ENCODE measurements at regions not wholly inside any gene's neighbourhood (a gene's known extent, or its start where the extent isn't known, plus 50 kb on each side); places are given as distances from the start of the nearest gene placed in this dataset.

DNA sequence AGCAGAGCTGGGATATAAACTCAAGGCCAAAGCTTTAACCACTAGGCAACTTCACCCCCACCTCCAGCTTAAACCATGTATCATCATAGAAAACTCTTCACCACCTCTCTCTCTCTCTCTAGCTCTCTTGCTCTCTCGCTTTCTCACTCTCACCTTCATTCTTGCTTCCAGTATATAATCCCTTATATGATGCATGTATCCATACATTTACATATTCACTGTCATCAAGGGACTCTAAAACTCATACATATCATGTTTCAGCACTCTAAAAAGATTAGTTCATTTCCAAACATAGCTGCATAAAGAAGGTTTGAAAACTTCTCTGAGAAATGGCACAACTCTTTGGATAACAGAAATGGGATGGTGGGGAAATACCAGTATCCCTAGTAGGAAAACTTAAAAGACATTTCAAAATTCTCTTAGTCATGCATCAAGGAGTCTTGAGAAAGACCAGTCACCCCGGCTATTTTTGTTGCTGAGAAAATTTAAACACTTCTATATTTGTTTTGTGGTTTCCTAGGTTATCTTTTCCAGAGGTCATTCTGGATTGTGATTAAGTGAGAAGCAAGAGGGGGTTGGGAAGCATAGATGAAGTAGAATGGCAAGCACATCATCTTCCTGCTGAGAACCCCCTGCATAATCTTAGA, 447.8 kb upstream of the THBS1 start:
- FAIRE-seq (no peak), DNase-seq (ENCODE audit: insufficient read length, low spot score) (no peak)

DNA sequence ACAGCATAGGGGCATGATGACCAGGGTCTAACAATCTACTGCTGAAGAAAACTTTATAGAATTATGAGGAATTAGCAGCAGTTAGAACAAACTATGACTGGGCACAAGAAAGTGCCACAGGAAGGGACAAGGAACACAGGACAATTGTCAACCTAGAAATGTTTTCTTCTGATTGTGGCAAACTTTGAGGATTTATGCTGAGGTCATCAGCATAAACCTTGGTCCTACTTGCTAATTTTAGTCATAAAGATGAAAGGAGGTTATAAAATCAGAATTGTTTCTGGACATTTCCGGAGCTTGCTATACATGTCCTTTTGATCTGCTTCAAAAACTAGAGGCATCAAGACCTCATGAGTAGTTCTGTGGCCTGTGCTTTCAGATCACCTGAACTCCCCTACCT, 446.6 kb upstream of the THBS1 start:
- no peak for DNase-seq (ENCODE audit: insufficient read length, low spot score)
- no peak for FAIRE-seq

DNA sequence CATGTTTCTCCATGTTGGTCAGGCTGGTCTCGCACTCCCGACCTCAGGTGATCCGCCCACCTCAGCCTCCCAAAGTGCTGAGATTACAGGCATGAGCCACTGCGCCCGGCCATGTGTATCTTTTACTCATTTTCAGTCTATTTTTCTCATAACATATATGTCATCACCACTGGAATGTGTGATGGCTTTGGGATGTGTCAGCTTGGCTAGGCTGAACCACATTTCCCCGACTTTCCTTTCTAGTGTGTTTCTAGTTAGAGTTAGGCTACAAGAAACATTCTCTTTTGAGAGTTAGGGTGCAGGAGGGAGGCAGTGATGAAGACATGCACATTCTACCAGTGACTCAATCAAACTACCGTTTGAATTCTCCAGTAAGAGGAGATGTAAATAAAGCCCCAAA, 444.9 kb upstream of the THBS1 start:
- DNase-seq (ENCODE audit: insufficient read length, low spot score) = no peak
- FAIRE-seq = no peak

DNA sequence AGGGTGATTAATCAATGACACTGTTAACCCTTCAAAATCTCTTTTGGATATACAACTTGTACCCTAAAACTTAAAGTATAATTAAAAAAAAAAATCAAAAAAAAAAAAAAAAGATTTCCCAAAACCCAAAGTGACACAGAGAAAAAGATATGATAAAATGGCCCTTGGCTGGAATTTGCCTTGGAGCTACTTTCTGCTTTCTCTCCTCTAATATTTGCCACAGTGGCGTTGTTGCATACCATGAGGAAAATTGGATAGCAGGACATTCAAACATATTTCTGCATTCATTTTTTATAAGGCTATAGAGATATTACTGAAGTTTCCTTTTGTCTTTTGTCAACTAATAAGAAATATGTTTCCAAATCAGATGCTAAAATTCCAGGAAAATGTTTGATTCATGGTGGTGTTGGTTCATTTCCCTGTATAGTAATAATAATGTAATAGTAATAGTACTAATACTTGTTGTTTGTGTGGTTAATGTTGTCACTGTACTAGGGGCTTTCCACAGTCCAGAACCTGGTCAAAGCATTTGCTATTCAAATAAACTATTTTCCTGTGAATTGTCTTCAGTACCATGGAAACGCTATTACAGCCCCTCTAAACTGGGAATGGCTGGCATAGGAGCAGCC, 441.3 kb upstream of the THBS1 start:
- no peak for FAIRE-seq

DNA sequence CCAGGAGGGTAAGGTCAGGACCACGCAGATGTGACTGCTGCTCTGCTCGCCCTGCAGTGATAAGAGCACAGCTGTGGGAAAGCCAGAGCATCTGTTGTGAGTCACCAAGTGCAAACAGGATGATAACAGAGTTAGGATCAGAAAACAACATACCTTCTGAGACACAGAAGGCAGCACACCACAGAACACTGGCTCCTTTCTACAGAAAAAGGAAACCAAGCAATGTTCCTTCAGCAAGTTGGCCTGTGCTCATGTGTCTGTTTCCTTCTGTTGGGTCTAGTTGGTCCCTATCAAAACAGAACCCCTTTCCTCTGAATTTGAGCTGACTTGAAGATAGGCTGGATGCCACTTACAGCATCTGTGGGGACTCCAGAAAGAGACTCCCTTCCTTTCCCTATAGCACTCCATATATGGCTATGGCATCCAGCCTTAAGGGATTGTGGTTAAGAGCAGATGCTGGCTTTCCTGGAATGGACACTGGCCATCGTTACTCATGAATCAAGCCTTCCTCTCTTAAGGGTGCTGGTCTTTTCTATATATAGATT, 440.7 kb upstream of the THBS1 start:
- FAIRE-seq = peak; percentile 77
- DNase-seq (ENCODE audit: insufficient read length, low spot score) = peak; percentile 62

More for the DNA sequence above, 441.3 kb upstream of the THBS1 start:
- no peak for DNase-seq (ENCODE audit: insufficient read length, low spot score)

DNA sequence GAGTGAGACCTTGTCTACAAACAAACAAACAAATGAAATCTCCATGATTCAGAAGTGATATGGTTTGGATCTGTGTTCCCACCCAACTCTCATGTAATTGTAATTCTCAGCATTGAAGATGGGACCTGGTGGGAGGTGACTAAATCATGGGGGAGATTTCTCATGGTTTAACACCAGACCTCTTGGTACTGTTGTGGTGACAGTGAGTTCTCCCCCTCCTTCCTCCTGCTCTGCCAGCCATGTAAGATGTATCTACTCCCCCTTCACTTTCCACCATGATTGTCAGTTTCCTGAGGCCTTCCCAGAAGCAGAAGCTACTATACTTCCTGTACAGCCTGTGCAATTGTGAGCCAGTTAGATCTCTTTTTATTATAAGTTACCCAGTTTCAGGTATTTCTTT, 438.4 kb upstream of the THBS1 start:
- no peak for DNase-seq (ENCODE audit: insufficient read length, low spot score)
- FAIRE-seq = no peak

DNA sequence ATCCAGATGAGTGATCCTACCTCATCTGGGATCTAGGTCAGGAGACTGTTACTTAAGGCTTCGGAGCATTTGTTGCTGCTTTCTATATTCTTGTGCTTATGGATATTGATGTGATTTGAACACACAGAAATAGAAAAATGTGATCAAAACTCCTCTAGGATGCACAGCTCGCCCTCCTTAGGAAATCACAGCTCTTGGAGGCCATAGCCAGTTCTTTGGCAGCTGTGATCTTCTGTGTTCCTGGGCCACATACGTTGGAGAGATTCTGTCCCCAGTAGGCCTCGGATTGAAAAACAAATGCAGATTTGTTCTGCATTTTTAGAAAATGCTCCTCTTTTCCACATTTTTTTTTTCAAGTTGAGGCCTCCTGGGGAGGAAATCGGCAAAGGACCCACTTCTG, 437.4 kb upstream of the THBS1 start:
- DNase-seq (ENCODE audit: insufficient read length, low spot score) (no peak), FAIRE-seq (no peak)

DNA sequence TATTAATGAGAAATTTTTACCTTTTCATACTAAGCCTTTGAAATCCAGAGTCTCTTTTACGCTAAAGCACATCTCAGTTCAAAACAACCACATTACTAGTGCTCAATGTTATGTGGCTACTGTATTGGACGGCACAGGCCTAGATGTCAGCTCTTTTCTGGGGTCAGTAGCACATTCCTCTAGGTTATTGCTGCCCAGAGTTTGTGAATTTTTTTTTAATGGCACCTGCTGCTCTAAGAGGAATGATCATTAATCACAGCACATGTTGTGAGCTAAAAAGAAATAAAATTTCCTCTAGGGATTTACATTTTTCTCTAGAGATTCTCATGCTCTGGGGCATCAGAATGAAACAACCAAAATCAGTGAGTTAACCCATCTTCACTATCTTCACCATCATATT, 436.8 kb upstream of the THBS1 start:
- DNase-seq (ENCODE audit: insufficient read length, low spot score) (no peak), FAIRE-seq (no peak)

DNA sequence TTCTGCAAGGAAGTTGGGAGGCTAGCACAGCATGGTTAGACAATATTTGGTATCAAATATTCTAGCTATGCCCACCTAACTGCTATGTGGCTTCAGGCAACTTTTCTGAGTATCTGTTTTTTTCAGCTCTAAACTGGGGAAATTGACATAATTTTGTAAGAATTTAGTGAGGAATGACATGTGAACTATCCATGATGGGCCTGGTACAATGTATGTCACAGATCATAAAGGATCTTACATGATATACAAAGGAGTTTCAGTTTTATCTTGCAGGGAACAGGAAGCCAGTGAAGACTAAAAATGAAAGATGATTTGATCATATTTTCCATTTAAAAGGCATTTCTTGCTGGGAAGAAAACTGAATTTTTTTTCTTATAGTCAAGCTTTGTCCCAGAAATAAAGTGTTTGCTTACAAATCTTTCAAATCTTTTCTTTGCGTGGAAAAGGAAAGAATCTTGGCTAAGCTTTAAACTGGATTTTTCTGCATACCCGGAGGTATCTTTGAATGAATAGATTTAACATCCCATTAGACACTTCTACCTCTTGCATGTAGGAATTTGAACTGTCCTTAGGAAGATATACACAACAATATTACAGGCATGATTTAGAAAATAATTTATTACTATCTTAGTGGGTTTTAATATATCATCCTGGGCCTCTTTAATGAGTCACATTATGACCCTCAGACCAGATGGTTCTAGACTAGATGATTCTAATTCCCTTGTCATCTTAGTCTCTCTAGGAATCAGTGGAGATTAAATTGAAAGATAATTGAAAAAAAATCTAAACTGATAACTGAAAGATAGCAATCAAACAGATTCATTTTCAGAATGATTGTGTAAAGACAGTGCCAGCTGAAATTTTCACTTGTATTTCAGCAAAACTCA, 436.0 kb upstream of the THBS1 start:
- FAIRE-seq = no peak

DNA sequence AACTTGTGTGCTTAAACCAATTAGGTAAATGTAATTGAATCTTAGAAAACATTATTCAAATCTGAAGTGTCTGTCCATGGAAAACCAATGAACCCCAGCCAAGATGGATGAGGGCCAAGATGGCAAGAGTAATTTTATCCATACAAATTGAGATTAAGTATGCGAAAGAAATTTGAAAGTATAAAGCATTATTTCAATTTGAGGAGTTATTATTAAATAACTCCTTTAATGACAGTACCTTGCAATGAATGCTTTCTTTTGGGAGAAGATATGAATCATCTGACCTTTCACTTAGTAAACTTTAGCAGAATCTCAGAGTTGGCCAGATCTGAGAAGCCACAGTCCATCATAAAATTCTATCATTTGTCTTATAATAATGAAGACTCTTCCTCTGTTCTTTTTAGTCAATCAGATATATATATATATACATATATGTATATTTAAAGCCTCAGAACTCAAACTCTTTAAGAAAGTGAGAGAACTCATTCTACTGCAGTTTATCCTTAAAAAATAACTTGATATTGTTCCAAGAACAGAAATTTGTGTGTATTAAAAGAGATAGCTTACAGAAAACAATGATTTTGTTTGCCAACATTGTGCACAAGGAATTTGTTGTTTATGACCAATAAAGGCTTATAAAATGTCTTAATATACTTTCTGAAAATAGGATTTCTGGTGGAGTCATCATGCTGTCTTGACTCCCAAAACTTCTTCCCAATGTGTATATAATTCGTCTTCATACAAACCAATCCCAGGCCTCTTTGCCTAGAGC, 434.8 kb upstream of the THBS1 start:
- no peak for DNase-seq (ENCODE audit: insufficient read length, low spot score)
- FAIRE-seq = no peak

More for the DNA sequence above, 436.0 kb upstream of the THBS1 start:
- no peak for DNase-seq (ENCODE audit: insufficient read length, low spot score)

DNA sequence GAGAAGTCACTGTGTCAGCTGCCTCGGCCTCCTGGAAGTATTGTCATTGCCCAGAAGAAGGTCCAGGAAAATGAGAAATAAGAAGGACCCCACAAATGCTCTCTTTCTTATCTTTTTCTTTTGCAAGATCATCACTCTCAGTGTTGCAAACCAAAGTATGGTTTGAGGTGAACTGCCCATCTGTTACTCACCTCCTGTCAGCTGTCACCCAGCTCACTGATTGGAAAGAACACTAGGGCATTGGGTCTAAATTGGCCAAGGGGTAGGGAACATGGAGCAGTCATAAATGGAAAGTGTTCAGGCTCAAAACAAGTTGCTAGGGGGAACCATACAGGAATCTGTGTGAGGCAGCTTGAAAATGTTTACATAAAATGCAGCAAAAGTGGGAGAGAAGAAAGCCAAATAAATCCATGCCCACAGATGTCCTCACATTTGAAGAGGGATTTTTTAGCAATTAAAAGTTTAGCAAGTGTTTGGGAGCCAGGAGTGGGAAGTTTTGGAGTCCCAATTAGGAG, 431.2 kb upstream of the THBS1 start:
- DNase-seq (ENCODE audit: insufficient read length, low spot score) (no peak), FAIRE-seq (peak; percentile 83)

DNA sequence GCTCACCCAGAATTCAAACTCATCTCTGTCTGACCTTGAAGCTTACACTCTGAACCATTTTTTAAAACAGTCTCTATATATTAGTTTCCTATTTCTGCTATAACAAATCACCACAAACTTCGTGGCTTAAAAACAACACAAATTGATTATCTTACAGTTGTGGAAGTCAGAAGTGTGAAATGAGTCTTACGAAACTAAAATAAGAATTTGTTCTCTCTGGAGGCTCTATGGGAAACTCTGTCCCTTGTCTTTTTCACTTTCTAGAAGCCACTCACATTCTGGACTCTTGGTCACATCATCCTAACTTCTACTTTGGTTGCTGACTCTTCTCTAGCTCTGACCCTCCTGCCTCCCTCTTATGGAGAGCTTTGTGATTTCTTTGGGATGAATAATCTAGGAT, 429.3 kb upstream of the THBS1 start:
- FAIRE-seq = no peak

DNA sequence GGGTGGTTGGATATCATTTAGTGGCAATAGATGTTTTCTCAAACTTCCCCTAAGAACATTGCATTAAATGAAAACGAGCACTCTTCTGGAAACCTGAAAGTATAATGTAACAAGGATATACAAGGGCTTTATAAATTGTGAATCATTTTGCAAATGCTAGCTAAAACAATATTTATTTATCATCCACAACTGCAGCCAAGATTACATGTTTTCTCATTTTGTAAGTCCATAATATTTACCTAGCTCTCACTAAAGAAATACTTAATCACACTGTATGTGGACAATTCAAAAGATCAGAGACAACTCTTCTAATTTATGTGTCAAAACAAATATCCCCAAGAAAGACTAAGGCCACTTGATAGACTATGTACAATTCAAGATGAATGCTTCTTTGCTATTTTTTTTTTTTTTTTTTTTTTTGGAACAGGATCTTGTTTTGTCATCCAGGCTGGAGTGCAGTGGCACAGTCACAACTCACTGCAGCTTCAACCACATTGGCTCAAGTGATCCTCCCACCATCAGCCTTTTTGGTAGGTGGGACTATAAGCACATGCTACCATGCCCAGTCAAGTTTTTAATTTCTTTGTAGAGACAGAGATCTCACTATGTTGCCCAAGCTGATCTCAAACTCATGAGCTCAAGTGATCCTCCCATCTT, 427.7 kb upstream of the THBS1 start:
- DNase-seq (ENCODE audit: insufficient read length, low spot score) (no peak), FAIRE-seq (no peak)

More for the DNA sequence above, 429.3 kb upstream of the THBS1 start:
- DNase-seq (ENCODE audit: insufficient read length, low spot score) = no peak

DNA sequence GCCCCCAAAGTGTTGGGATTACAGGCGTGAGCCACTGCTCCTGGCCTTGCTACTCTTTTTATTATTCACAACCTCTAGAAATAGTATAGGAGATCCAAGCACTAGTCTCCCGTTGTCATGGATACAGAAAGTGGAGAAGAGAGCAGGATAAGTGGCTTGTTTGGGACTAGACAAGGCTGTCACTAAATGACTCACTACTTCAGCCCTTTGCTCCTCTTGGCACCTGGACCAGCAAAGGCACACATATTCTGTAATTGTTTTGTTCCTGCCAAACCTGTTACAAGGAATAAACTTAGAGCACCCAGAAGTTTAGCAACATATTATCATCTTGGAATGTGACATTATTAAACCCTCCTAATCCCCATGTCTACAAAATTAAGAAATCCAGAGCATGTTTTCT, 427.2 kb upstream of the THBS1 start:
- DNase-seq (ENCODE audit: insufficient read length, low spot score) (no peak), FAIRE-seq (no peak)

DNA sequence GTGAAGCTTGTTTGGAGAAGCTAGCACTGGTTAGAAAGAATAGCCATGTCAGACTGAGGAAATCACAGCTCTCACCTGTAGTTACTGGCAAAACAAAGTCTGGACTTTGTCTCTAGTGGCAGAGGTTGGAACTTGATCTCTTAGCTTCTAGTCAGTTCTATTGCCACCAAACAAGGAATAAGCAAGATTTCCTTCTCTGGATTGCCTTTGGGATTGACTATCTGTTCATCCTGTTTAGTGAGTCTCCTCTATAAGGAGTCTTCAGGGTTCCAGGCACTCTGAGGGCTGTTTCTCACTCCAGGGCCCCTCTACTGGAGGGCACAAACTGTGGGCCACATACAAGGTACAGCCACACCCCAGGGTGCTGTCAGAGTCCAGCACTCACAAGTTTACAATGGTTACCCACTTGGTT, 426.6 kb upstream of the THBS1 start:
- DNase-seq (ENCODE audit: insufficient read length, low spot score) (no peak), FAIRE-seq (no peak)

DNA sequence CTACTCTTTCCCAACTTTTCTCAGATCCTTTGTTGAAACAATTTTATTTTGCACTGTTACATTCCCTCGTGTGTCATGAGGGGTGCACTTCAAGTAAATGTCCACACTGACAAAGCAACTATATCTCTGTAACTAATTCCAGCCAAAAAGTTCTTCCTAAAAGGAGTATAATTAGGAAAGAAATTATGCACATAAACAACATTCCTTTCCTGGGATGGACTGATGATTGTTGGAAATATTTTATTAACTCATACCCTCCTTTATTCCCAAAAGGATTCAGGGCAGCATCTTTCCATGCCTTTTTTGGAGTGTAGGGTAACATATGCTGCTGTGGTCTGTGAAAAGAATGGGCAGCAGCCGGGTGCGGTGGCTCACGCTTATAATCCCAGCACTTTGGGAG, 426.1 kb upstream of the THBS1 start:
- no peak for DNase-seq (ENCODE audit: insufficient read length, low spot score)
- no peak for FAIRE-seq

DNA sequence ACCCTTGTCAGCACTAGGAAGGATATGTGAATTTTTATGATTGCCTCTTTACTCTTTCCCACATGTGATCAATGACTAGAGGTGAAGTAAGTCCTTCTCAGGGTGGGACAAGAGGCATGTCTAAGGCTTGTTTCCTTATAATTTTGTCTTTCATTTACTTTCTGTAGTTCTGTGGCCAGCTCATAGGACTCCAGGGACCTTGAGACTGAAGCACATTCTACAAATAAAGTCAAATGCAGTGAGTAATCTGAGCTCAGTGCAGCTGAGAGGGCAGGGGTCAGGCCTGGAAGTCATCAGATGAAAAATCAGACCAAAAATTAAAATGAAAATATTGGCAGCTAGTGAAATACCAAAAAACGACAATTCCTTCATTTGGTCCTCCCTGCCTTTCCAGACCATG, 424.7 kb upstream of the THBS1 start:
- no peak for DNase-seq (ENCODE audit: insufficient read length, low spot score)
- FAIRE-seq = no peak

DNA sequence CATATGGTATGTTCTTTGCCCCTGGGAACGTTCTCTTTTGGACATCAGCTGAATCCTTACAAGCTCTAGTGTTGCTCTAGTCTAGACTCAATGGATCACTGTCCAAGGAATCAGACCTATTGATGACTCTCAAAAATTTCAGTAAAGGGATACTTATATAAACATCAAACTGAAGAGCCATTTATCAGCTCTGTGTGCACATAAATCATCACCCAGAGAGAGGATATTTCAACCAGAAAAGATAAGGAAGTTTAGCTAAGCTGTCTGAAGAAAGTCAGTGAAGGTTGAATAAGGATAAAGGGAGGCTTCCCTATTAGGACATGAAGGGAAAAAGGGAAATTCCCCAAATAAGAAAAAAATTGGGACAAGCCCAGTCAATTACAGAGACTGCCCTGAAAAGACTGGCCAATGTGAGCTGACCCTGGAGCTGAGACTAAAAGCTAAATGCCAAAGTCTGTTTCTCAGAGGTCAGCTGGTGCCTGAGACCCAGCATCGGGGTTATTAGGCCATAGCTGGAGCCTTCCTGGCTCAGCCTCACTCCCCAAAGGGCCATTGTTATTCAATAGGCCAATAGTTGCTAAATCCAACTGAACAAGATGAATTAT, 424.1 kb upstream of the THBS1 start:
- DNase-seq (ENCODE audit: insufficient read length, low spot score) (no peak), FAIRE-seq (no peak)

DNA sequence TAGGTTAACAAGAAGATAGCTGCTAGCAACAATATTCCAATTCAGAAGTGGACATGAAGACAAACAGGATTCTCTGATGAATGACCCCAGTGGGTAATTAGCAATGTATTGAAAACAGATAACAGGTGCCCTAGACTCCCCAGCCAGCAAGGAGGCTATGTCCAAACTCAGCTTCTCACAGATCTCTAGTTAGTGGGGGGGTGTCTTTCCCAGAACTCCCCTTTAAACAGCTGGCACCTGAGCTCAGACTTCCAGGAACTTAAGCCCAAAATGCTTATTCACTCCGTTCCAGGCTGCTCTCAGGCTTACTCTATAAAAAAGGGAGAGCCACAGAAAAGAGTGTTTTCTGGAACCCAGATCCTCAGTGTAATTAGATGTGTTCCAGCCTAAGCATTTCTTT, 423.0 kb upstream of the THBS1 start:
- DNase-seq (ENCODE audit: insufficient read length, low spot score) = no peak
- no peak for FAIRE-seq

DNA sequence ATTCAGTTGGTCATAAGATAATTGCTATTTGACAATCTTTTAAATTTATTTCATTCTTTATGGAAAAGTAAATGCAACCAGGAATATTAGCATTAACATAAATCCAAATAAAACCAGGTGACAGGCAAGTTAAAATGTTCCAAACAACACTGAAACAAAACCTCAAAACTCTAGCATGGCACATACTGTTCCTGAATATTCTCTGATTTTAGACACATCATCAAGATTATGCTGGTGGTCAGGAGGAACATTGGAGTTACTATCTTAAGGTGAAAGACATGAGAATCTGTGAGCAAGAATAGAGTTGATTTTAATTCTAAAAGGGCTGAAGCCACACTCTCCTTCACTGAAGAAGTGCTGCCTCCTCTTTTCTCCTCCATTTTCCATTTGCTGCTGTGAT, 421.0 kb upstream of the THBS1 start:
- no peak for DNase-seq (ENCODE audit: insufficient read length, low spot score)
- FAIRE-seq = no peak

Measured in HTR-8/SVneo (cell line).